Left lung (tissue), 4 donors: ENCODE measurements at regions not wholly inside any gene's neighbourhood (a gene's known extent, or its start where the extent isn't known, plus 50 kb on each side); places are given as distances from the start of the nearest gene placed in this dataset.

Experiments used
- ATAC-seq: fragments of 200-7000 bp; cut with Tn5 transposase; one replicate; pipeline ENCODE4 v1.9.1; 2020; ENCODE audit warnings: moderate library complexity
- DNase-seq, 4 donors: peaks; one replicate each; pipeline ENCODE4 v3.0.0-alpha.2; 2013 to 2020
- H3K27ac ChIP-seq, 2 donors: fragments of 200-600 bp; sonication (generic) in 1 of 2; one replicate each; pipeline versions ENCODE4 v1.5.0 to v1.8.0; 2020 to 2021
- H3K27me3 ChIP-seq, 2 donors: fragments of 200-600 bp; sonication (generic) in 1 of 2; one replicate each; pipeline versions ENCODE4 v1.5.0 to v1.8.0; 2020 to 2021
- H3K36me3 ChIP-seq, 2 donors: fragments of 200-600 bp; sonication (generic) in 1 of 2; one replicate each; pipeline versions ENCODE4 v1.5.0 to v1.8.0; 2020 to 2021
- H3K4me1 ChIP-seq, 2 donors: fragments of 200-600 bp; one replicate each; pipeline ENCODE4 v1.8.0; 2021
- H3K4me3 ChIP-seq, 2 donors: fragments of 200-600 bp; sonication (generic) in 1 of 2; one replicate each; pipeline versions ENCODE4 v1.5.0 to v1.8.0; 2020 to 2021; ENCODE audit warnings: mild to moderate bottlenecking in 1 of 2
- H3K9me3 ChIP-seq, 2 donors: fragments of 200-600 bp; sonication (generic) in 1 of 2; one replicate each; pipeline versions ENCODE4 v1.5.0 to v1.8.0; 2020 to 2021
- intact Hi-C, 2 donors: fragments of 100-400 bp; cut with DNase I; formaldehyde crosslinking; loops; one replicate each; pipeline versions ENCODE4 v1.11.2 to v1.14.2; 2022
- TF ChIP-seq, protein P1 (sequence below), 2 donors: fragments of 200-600 bp; sonication (generic) in 1 of 2; IDR thresholded peaks; one replicate each; pipeline versions ENCODE4 v1.5.0 to v1.8.0; 2021; ENCODE audit warnings: antibody characterized with exemption in 2 of 2
- donor health status: DM: no; HTN: yes; CAD: no.
- donor health status: DM: no; HTN: no; CAD: no.

DNA sequence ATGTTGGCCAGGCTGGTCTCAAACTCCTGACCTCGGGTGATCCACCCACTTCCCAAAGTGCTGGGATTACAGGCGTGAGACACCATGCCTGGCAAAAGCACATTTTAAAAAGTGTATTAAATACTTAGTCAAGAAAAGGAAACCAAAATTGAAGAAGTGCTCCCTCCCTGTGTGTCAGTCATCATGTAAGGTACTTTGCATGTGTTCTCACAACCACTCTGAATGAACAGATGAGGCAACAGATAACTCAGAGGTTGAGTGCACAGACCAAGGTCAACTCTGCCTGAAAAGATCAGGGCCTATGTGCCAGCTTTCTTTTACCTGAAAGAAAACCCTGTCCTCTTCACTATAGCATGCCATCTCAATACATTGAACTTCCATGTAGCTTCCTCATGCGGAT lies 289.7 kb downstream of the MRPS30 start:
- Histone ChIP-seq H3K4me3 (no peak overlapping the region), H3K27me3 (no peaks in the 10 kb centered on the region), H3K36me3 (no peaks in the 10 kb centered on the region), H3K27ac (no peak overlapping the region), H3K4me1 (no peaks in the 10 kb centered on the region), H3K9me3 (peaks cover 0 to 2% of the 10 kb centered on the region in 2 donors)
- TF ChIP-seq, protein P1, sequence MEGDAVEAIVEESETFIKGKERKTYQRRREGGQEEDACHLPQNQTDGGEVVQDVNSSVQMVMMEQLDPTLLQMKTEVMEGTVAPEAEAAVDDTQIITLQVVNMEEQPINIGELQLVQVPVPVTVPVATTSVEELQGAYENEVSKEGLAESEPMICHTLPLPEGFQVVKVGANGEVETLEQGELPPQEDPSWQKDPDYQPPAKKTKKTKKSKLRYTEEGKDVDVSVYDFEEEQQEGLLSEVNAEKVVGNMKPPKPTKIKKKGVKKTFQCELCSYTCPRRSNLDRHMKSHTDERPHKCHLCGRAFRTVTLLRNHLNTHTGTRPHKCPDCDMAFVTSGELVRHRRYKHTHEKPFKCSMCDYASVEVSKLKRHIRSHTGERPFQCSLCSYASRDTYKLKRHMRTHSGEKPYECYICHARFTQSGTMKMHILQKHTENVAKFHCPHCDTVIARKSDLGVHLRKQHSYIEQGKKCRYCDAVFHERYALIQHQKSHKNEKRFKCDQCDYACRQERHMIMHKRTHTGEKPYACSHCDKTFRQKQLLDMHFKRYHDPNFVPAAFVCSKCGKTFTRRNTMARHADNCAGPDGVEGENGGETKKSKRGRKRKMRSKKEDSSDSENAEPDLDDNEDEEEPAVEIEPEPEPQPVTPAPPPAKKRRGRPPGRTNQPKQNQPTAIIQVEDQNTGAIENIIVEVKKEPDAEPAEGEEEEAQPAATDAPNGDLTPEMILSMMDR (IDR thresholded peaks at IDR 0.05), result no peak
- DNase-seq (no peak), ATAC-seq (no peak)
- intact Hi-C loops, result no loop called here

DNA sequence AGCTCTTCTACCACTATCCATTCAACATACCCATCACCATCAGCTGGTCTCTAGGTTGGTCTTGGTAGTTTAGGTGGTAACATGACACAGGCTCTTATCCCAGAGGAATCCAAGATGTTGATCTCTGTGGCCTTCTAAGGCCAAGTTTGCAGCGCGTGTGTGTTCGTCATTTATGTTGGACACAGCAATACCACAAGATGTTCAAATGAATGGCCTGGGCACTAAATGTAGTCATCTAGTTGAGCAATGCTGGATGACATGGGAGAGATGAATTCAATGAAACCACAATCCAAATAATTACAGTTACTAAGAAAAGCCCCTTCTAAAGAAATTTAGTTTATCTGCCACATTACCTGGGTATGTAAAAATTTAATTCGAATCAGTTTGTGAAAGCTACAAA lies 292.4 kb downstream of the MRPS30 start:
- intact Hi-C loops, result no loop called here
- H3K4me3 ChIP-seq, result no peak overlapping the region
- no peaks in the 10 kb centered on the region for H3K27me3 ChIP-seq
- H3K9me3 ChIP-seq, result peaks cover 0 to 2% of the 10 kb centered on the region in 2 donors
- TF ChIP-seq, protein P1 (IDR thresholded peaks at IDR 0.05), result no peak
- ATAC-seq (no peak), DNase-seq (no peak)
- H3K27ac ChIP-seq, result no peak overlapping the region
- H3K36me3 ChIP-seq, result no peaks in the 10 kb centered on the region
- no peaks in the 10 kb centered on the region for H3K4me1 ChIP-seq

DNA sequence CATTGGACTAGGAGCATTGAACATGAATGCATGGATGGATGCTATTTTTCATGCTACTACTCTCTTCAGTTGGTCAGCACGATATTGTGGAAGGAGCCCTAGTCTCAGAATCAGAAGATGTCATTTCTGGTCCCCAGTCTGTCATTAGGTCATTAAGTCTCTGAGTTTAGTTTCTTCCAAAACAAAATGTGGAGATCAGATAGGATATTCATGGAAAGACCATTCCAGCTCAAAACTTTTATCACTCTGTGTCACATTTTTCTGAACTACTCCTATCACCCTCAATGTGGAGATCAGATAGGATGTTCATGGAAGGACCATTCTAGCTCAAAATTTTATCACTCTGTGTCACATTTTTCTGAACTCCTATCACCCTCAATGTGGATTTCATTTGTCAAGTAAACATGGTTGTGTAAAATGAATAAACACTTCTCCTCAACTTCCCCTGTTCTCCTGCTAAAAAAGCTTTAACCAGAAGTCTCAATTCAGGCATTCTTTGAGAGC lies 296.8 kb downstream of the MRPS30 start:
- Histone ChIP-seq H3K4me1 (no peaks in the 10 kb centered on the region), H3K9me3 (peaks cover 0 to 2% of the 10 kb centered on the region in 2 donors), H3K36me3 (no peaks in the 10 kb centered on the region), H3K4me3 (no peak overlapping the region), H3K27me3 (no peaks in the 10 kb centered on the region), H3K27ac (no peak overlapping the region)
- intact Hi-C loops, result no loop called here
- no peak for DNase-seq
- TF ChIP-seq, protein P1 (IDR thresholded peaks at IDR 0.05), result no peak
- ATAC-seq, result no peak

DNA sequence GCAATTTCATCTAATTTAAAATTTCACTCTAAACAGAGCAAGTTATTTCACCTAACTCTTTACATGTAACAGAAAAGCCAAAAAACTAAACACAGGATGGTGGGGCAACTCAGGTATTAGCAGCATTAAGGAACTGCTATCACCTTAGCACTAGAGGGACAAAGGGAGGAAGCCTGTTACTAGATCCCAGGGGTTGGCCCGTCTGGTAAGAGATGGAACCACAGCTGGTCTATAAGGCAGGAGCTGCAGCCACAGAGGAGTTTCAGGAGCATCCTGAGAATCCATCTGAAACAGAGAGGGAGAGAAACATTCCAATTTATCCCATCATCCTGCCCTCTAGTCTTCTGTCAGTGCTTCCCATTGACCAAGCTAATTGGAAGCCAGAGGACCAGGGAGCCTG lies 300.3 kb downstream of the MRPS30 start:
- Histone ChIP-seq H3K36me3 (no peaks in the 10 kb centered on the region), H3K9me3 (no peaks in the 10 kb centered on the region), H3K27ac (no peak overlapping the region), H3K4me1 (no peaks in the 10 kb centered on the region), H3K4me3 (no peak overlapping the region), H3K27me3 (no peaks in the 10 kb centered on the region)
- TF ChIP-seq, protein P1 (IDR thresholded peaks at IDR 0.05), result no peak
- DNase-seq (no peak), ATAC-seq (no peak)
- intact Hi-C loops, result no loop called here

DNA sequence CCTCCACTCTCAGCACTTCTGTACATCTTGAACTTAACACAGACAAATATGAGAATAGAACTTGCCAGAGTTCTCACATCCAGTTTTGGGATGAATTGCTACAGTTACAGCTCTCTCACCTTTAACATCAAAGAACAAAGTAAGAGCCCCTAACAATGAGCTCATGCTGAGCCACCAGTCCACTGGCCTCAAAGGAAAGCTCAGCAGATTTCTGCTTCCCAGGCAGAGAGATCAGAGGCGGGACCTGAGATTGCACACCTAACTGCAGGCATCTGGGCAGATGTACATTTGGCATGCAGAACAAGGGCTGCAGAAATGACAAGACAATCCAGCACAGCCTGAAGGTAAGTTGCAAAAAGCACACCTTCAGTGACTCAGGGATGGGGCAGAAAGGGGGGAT lies 300.9 kb downstream of the MRPS30 start:
- H3K27me3 ChIP-seq, result no peaks in the 10 kb centered on the region
- no peak overlapping the region for H3K27ac ChIP-seq
- no peaks in the 10 kb centered on the region for H3K9me3 ChIP-seq
- no peak overlapping the region for H3K4me3 ChIP-seq
- TF ChIP-seq, protein P1 (IDR thresholded peaks at IDR 0.05), result no peak
- ATAC-seq (no peak), DNase-seq (no peak)
- intact Hi-C loops, result no loop called here
- no peaks in the 10 kb centered on the region for H3K4me1 ChIP-seq
- H3K36me3 ChIP-seq, result no peaks in the 10 kb centered on the region
